Astrocyte of the cerebellum (primary cell): ENCODE measurements at regions not wholly inside any gene's neighbourhood (a gene's known extent, or its start where the extent isn't known, plus 50 kb on each side); places are given as distances from the start of the nearest gene placed in this dataset.

Experiments used
- DNase-seq: peaks from one replicate; pipeline ENCODE4 v3.0.0-alpha.2; 2011; ENCODE audit warnings: low read depth
- H3K4me3 ChIP-seq: 2 replicates; pipeline ENCODE4 v1.5.1; 2011; ENCODE audit warnings: mild to moderate bottlenecking, low read depth, low read length, moderate library complexity
- CTCF ChIP-seq: IDR thresholded peaks from 2 replicates; pipeline ENCODE4 v1.5.1; 2012; ENCODE audit warnings: low read length, low read depth, moderate library complexity, mild to moderate bottlenecking; ENCODE audit errors: missing control alignments
- in situ Hi-C: cut with HindIII; loops from 2 replicates; pipeline ENCODE4 v1.10.0; 2017; ENCODE audit warnings: low sequenced_read_pairs

DNA sequence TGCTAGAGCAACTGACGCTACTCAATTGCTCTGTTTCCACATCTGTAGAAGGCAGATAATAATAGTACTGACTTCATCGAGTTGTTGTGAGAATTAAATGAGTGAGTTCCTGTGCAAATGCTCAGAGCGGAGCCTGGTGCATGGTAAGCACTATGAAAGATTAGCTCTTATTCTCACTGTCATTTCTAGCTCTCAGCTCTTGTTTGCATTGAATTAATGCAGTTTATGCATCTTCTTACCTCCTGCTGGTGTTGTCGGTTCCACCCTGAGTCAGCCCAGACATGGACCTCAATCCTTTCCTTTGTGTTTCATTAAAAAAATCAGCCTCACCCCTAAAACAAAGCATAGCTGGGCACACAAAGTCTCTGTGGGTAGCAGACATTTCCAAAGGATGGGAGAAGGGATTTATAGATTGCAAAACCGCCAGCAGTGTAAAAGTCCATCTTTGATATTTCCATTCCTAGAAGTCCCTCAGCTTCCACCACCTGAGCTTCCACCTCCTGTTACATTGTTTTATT is 254.4 kb upstream of the CSF3R start:
- no peak for DNase-seq
- no peak for TF ChIP-seq CTCF
- in situ Hi-C loops: no loop called here

DNA sequence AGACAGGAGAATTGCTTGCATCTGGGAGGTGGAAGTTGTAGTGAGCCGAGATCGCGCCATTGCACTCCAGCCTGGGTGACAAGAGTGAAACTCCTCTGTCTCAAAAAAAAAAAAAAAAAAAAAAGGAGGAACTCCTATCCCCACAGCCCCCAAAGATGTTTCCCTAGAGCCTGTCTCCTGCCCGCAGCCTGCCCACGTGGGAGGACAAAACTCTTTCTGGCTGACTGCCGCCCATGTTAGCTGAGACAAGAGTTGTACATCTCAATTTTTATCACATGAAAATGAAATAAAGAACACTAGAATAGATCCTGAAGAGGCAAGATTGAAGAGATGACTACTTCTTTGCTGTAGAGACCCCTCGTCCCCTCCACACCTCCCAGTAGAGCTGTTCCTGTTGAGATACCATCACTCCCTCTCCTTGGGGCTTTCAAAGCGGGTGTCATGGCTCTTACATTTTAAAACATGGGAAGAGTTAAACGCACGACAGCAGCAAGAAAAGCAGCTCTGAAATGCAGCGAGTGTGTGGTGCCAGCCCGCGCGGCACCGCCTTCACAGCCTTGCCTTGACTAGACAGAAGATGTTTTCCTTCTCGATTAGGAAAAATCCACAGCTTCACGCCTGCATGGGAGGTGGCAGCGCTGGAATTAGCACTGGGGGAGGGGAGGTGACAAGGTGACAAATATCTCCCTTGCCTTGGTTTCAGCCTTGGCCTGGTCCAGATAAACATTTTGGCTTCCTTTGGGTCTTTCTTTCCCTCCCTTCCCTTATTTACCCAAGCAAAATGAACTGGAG is 253.4 kb upstream of the CSF3R start:
- in situ Hi-C loops: no loop called here
- TF ChIP-seq CTCF: no peak
- H3K4me3 ChIP-seq: no peak overlapping the region
- no peak for DNase-seq

More for the DNA sequence above, 254.4 kb upstream of the CSF3R start:
- H3K4me3 ChIP-seq: no peak overlapping the region

- TF ChIP-seq CTCF: no peak
- no peak for DNase-seq
- no peak overlapping the region for H3K4me3 ChIP-seq
- in situ Hi-C loops: no loop called here
These were observed 252.7 kb upstream of the CSF3R start for GRCh38 chr1:36735436-36735835.

DNA sequence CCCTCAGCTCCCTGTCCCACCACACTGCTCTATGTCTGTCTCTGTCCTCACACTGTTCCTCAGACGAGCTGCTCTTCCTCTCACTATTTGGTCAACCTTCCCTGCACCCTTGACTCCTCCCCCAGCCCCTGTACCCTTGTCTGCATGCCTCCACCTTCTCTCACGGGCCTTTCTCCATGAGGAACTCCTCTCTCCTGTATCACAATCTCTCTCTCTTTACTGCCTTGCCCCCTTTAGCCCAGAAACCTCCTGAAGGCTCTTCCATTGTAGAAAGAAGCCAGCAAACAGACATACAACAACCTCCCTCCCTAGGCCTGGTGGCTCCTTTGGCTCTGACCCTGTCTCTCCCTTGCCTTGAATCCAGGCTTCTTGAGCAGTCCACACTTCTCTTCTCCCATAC is 251.6 kb upstream of the CSF3R start:
- DNase-seq: no peak
- in situ Hi-C loops: no loop called here
- no peak for TF ChIP-seq CTCF
- no peak overlapping the region for H3K4me3 ChIP-seq

- no peak overlapping the region for H3K4me3 ChIP-seq
- in situ Hi-C loops: no loop called here
- no peak for DNase-seq
- TF ChIP-seq CTCF: no peak
These were observed 251.0 kb upstream of the CSF3R start for GRCh38 chr1:36733748-36734147.

DNA sequence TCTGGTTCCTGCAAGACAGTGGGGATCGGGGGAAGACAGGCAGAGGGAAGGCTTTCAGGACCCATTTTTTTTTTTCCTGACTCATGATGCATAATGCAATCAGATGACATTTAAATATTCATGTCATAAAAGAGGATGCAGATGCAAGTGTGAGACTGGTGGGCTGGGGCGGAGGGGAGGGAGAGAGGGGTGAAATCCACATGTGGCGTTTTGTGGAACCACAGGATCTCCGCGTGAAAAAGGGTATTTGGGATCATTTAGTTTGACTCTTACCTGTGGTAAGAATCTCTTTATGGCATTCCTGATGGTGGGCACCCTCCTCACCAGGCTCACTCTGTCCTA is 249.3 kb upstream of the CSF3R start:
- no peak for DNase-seq
- in situ Hi-C loops: no loop called here
- TF ChIP-seq CTCF: no peak
- H3K4me3 ChIP-seq: no peak overlapping the region
